NCI-H1092 (cell line): ENCODE measurements at regions not wholly inside any gene's neighbourhood (a gene's known extent, or its start where the extent isn't known, plus 50 kb on each side); places are given as distances from the start of the nearest gene placed in this dataset.
A peak's percentile ranks its signal among the peaks of the same experiment; 100 is the strongest.
"Not testable (repeated sequence)": the region's sequence is repeated elsewhere in the genome, so short reads cannot be mapped to it uniquely, and the experiment has no call there.

Experiments used
- DNase-seq: peaks from one replicate; lab custom pipeline; 2025; lab: John Stamatoyannopoulos, UW

- DNase-seq = no peak
Measured at GRCh38 chr11:69205743-69206612, 50.2 kb downstream of the SMIM38 start.

- DNase-seq = not testable (repeated sequence)
Measured at GRCh38 chr11:69206613-69206965, 50.9 kb downstream of the SMIM38 start.

- no peak for DNase-seq
Measured at GRCh38 chr11:69207165-69207889, 51.6 kb downstream of the SMIM38 start.

- no peak for DNase-seq
Measured at GRCh38 chr11:69208190-69209037, 52.7 kb downstream of the SMIM38 start.

- no peak for DNase-seq
Measured at GRCh38 chr11:69209038-69209350, 53.3 kb downstream of the SMIM38 start.

GRCh38 chr11:69209421-69210309 is 53.9 kb downstream of the SMIM38 start:
- no peak for DNase-seq

- DNase-seq = no peak
Measured at GRCh38 chr11:69210310-69211035, 54.7 kb downstream of the SMIM38 start.

- no peak for DNase-seq
Measured at GRCh38 chr11:69211540-69211919, 55.8 kb downstream of the SMIM38 start.

- no peak for DNase-seq
Measured at GRCh38 chr11:69211920-69212797, 56.4 kb downstream of the SMIM38 start.

GRCh38 chr11:69212798-69213110 is 57.0 kb downstream of the SMIM38 start:
- no peak for DNase-seq

- no peak for DNase-seq
Measured at GRCh38 chr11:69213316-69213715, 57.6 kb downstream of the SMIM38 start.

- DNase-seq = no peak
Measured at GRCh38 chr11:69213964-69214363, 58.2 kb downstream of the SMIM38 start.

- no peak for DNase-seq
Measured at GRCh38 chr11:69215216-69215615, 59.5 kb downstream of the SMIM38 start.

- DNase-seq = no peak
Measured at GRCh38 chr11:69215784-69216415, 60.2 kb downstream of the SMIM38 start.

- no peak for DNase-seq
Measured at GRCh38 chr11:69216647-69217051, 60.9 kb downstream of the SMIM38 start.

GRCh38 chr11:69217276-69218105 is 61.8 kb downstream of the SMIM38 start:
- DNase-seq = peak; percentile 83

- DNase-seq = peak; percentile 64
Measured at GRCh38 chr11:69218271-69218682, 62.5 kb downstream of the SMIM38 start.

GRCh38 chr11:69218946-69219720 is 63.4 kb downstream of the SMIM38 start:
- DNase-seq = no peak
